IPS-NIHi7 (cell line): ENCODE measurements at regions not wholly inside any gene's neighbourhood (a gene's known extent, or its start where the extent isn't known, plus 50 kb on each side); places are given as distances from the start of the nearest gene placed in this dataset.

Source experiments
- DNase-seq: peaks from one replicate; pipeline ENCODE4 v3.0.0; 2012; ENCODE audit warnings: mixed read lengths; ENCODE audit errors: extremely low spot score

GRCh38 chr5:74382123-74382855 lies 258.2 kb downstream of the ENC1 start:
- DNase-seq, result no peak

GRCh38 chr5:74380193-74380592 lies 260.3 kb downstream of the ENC1 start:
- no peak for DNase-seq

- no peak for DNase-seq
These were observed 262.1 kb downstream of the ENC1 start for GRCh38 chr5:74378464-74378863.

GRCh38 chr5:74376187-74376586 lies 264.3 kb downstream of the ENC1 start:
- DNase-seq, result no peak

GRCh38 chr5:74375271-74375670 lies 265.3 kb downstream of the ENC1 start:
- DNase-seq, result no peak

GRCh38 chr5:74374656-74375055 lies 265.9 kb downstream of the ENC1 start:
- DNase-seq, result no peak

- no peak for DNase-seq
These were observed 267.5 kb downstream of the ENC1 start for GRCh38 chr5:74373076-74373475.

GRCh38 chr5:74372502-74373064 lies 267.9 kb downstream of the ENC1 start:
- no peak for DNase-seq

- no peak for DNase-seq
These were observed 268.5 kb downstream of the ENC1 start for GRCh38 chr5:74372051-74372450.

GRCh38 chr5:74371621-74372020 lies 268.9 kb downstream of the ENC1 start:
- no peak for DNase-seq

GRCh38 chr5:74370168-74370567 lies 270.4 kb downstream of the ENC1 start:
- DNase-seq, result no peak

GRCh38 chr5:74369173-74369572 lies 271.4 kb downstream of the ENC1 start:
- no peak for DNase-seq

GRCh38 chr5:74367934-74368333 lies 272.6 kb downstream of the ENC1 start:
- DNase-seq, result no peak

GRCh38 chr5:74367241-74367733 lies 273.2 kb downstream of the ENC1 start:
- no peak for DNase-seq

GRCh38 chr5:74365723-74366122 lies 274.8 kb downstream of the ENC1 start:
- DNase-seq, result no peak

- DNase-seq, result no peak
These were observed 276.0 kb downstream of the ENC1 start for GRCh38 chr5:74364507-74364906.

- DNase-seq, result no peak
These were observed 276.8 kb downstream of the ENC1 start for GRCh38 chr5:74363603-74364205.

GRCh38 chr5:74361406-74362358 lies 278.8 kb downstream of the ENC1 start:
- no peak for DNase-seq

- DNase-seq, result no peak
These were observed 279.9 kb downstream of the ENC1 start for GRCh38 chr5:74360535-74361210.

GRCh38 chr5:74357827-74358226 lies 282.7 kb downstream of the ENC1 start:
- DNase-seq, result no peak

- no peak for DNase-seq
These were observed 284.4 kb downstream of the ENC1 start for GRCh38 chr5:74356009-74356695.
